Fibroblast of lung (primary cell): ENCODE measurements at regions not wholly inside any gene's neighbourhood (a gene's known extent, or its start where the extent isn't known, plus 50 kb on each side); places are given as distances from the start of the nearest gene placed in this dataset.

ENCODE experiments used
- EZH2 ChIP-seq: IDR thresholded peaks from 2 replicates; pipeline ENCODE4 v1.5.1; 2012; ENCODE audit warnings: low read length, control low read depth, mild to moderate bottlenecking; ENCODE audit errors: missing control alignments
- TF ChIP-seq, protein P1 (sequence below), 2 donors: IDR thresholded peaks in 1 of 2; conservative IDR thresholded peaks in 1 of 2; 1 replicate in 1 of 2; 2 replicates in 1 of 2; pipeline ENCODE4 v1.5.1; 2011 to 2012; ENCODE audit warnings: low read length in 2 of 2, control low read depth in 1 of 2, inconsistent platforms in 1 of 2, low read depth in 1 of 2, mild to moderate bottlenecking in 1 of 2

DNA sequence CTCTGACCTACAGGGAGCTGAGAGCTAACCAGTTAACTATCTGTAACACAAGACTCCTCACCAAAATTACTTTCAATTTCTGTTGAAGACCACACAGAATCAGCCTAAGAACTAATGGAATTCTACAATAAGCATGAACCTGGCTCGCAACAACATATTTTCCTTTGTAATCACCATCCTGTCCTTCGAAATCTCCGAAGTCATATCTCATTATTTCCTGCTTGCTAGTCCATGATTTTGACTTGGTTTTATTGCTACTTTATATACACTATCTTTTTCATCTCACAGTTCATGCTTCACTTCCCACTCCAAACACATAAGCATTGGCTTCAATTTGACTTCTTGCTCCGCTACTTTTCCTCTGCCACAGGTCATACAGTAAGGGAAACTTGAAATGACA is 405.8 kb upstream of the FKBP1C start:
- TF ChIP-seq, protein P1, sequence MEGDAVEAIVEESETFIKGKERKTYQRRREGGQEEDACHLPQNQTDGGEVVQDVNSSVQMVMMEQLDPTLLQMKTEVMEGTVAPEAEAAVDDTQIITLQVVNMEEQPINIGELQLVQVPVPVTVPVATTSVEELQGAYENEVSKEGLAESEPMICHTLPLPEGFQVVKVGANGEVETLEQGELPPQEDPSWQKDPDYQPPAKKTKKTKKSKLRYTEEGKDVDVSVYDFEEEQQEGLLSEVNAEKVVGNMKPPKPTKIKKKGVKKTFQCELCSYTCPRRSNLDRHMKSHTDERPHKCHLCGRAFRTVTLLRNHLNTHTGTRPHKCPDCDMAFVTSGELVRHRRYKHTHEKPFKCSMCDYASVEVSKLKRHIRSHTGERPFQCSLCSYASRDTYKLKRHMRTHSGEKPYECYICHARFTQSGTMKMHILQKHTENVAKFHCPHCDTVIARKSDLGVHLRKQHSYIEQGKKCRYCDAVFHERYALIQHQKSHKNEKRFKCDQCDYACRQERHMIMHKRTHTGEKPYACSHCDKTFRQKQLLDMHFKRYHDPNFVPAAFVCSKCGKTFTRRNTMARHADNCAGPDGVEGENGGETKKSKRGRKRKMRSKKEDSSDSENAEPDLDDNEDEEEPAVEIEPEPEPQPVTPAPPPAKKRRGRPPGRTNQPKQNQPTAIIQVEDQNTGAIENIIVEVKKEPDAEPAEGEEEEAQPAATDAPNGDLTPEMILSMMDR (conservative IDR thresholded peaks at IDR 0.05 in 1 of 2, IDR thresholded peaks at IDR 0.05 in 1 of 2; ENCODE audit: low read depth in 1 of 2, low read length in 2 of 2): no peak
- no peak for TF ChIP-seq EZH2
